ENCODE measurements at regions not wholly inside any gene's neighbourhood (a gene's known extent, or its start where the extent isn't known, plus 50 kb on each side); places are given as distances from the start of the nearest gene placed in this dataset.

DNA sequence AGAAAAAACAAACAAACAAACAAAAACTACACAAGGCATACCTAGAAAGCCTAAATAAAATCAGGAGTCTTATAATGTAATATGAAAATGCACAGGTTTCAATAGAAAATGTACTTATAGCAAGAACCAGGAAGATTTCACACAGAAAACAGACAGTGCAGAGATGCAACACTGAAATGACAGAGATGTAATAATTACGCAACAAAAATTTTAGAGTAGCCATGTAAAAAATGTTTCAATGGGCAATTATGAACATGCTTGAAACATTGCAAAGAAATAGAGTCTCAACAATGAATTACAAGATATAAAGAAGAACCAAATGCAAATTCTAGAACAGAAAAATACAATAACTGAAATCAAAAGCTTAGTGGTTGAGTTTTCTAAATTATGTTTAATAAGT lies 405.9 kb downstream of the PLK2 start:
- Histone ChIP-seq H3K27ac (ENCODE audit: low read depth, low read length) (no peak overlapping the region), H3K4me2 (ENCODE audit: low read length) (no peak overlapping the region), H4K20me1 (ENCODE audit: insufficient read depth, low read length) (no peaks in the 10 kb centered on the region), H3K79me2 (ENCODE audit: insufficient read depth, low read length) (no peaks in the 10 kb centered on the region), H3K27me3 (ENCODE audit: insufficient read depth, low read length) (no peaks in the 10 kb centered on the region), H3K9me3 (ENCODE audit: insufficient read depth, low read depth, low read length) (no peaks in the 10 kb centered on the region), H3K9ac (ENCODE audit: low read length) (no peak overlapping the region), H3K36me3 (ENCODE audit: insufficient read depth, low read length) (no peaks in the 10 kb centered on the region), H3K4me3 (ENCODE audit: insufficient read depth, low read depth, low read length) (no peak overlapping the region), H2AFZ (ENCODE audit: low read depth, low read length) (no peak overlapping the region), H3K4me1 (ENCODE audit: insufficient read depth, low read length) (no peaks in the 10 kb centered on the region)
- Mint-ChIP-seq H3K27ac (ENCODE audit: unreplicated experiment) (no peak overlapping the region), H3K36me3 (ENCODE audit: low read depth, unreplicated experiment) (no peaks in the 10 kb centered on the region), H3K9me3 (ENCODE audit: unreplicated experiment) (no peaks in the 10 kb centered on the region), H3K4me1 (ENCODE audit: low read depth, unreplicated experiment) (no peaks in the 10 kb centered on the region), H3K4me3 (ENCODE audit: unreplicated experiment) (no peak overlapping the region), H3K27me3 (ENCODE audit: low read depth, unreplicated experiment) (no peaks in the 10 kb centered on the region)
- no peak for DNase-seq (ENCODE audit: low read depth)
- TF ChIP-seq EZH2 (IDR thresholded peaks at IDR 0.05; ENCODE audit: insufficient read depth, low read length): no peak
- TF ChIP-seq, protein P1, sequence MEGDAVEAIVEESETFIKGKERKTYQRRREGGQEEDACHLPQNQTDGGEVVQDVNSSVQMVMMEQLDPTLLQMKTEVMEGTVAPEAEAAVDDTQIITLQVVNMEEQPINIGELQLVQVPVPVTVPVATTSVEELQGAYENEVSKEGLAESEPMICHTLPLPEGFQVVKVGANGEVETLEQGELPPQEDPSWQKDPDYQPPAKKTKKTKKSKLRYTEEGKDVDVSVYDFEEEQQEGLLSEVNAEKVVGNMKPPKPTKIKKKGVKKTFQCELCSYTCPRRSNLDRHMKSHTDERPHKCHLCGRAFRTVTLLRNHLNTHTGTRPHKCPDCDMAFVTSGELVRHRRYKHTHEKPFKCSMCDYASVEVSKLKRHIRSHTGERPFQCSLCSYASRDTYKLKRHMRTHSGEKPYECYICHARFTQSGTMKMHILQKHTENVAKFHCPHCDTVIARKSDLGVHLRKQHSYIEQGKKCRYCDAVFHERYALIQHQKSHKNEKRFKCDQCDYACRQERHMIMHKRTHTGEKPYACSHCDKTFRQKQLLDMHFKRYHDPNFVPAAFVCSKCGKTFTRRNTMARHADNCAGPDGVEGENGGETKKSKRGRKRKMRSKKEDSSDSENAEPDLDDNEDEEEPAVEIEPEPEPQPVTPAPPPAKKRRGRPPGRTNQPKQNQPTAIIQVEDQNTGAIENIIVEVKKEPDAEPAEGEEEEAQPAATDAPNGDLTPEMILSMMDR (IDR thresholded peaks at IDR 0.05; ENCODE audit: insufficient read depth, low read depth, low read length): no peak
- FAIRE-seq: no peak

DNA sequence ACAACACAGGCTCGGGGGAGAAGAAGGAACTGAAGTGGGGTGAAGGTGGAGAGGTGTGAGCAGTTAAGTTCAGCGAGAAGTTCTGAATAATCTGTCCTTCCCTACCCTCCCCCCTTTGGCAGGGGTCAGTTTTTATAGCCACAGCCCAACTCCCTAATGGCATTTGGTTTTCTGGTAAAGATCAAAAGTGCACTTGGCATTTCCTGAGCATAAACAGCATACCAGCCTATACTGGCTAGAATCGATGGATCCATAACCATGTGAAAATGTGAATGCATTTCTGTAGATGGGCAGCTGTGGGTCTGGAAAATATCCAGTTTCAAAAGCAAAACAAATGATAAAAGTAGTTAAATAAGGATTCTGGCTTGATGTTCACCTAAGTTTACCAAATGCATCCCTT lies 410.9 kb downstream of the PLK2 start:
- no peak for FAIRE-seq
- no peak for TF ChIP-seq EZH2 (IDR thresholded peaks at IDR 0.05; ENCODE audit: insufficient read depth, low read length)
- TF ChIP-seq, protein P1 (IDR thresholded peaks at IDR 0.05; ENCODE audit: insufficient read depth, low read depth, low read length): no peak
- no peaks in the 10 kb centered on the region for H3K79me2 ChIP-seq (ENCODE audit: insufficient read depth, low read length)

DNA sequence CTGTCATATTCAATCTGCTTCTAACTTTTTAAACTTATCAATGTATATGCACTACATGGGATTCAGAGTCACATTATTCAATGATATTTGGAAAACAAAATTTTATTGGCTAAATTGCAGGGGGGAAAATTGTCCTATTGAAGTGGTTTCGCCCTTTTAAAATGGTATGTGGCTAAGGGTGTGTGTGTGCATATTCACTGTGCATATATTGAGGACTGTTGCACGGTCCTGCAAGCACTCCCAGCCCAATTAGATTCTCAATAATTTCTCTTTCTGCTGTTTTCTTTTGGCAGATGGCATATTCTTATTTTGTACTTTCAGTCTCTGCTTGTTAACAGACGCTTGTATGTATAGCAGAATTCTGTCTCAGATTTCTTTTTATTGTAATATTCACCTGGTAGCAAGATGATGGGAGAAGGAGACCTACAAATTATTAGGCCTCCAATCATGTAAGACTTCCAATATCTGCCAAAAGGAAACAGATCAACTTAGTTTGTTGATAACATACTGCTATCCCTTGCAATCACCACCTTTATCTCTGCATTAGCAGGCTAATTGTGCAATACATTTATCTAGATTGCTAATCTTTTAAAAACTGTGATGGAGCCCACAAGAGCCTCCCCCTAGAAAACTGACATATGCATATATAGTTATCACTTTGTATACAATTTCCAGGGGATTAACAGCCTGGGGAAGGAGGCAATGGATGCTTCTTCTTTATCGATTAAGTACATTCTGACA lies 411.5 kb downstream of the PLK2 start:
- H3K27ac ChIP-seq (ENCODE audit: low read depth, low read length): no peak overlapping the region
- no peak overlapping the region for H2AFZ ChIP-seq (ENCODE audit: low read depth, low read length)
- Mint-ChIP-seq H3K36me3 (ENCODE audit: low read depth, unreplicated experiment) (no peaks in the 10 kb centered on the region), H3K27me3 (ENCODE audit: low read depth, unreplicated experiment) (no peaks in the 10 kb centered on the region), H3K4me3 (ENCODE audit: unreplicated experiment) (no peak overlapping the region), H3K9me3 (ENCODE audit: unreplicated experiment) (no peaks in the 10 kb centered on the region), H3K4me1 (ENCODE audit: low read depth, unreplicated experiment) (no peaks in the 10 kb centered on the region), H3K27ac (ENCODE audit: unreplicated experiment) (no peak overlapping the region)
- H3K27me3 ChIP-seq (ENCODE audit: insufficient read depth, low read length): no peaks in the 10 kb centered on the region
- H3K4me3 ChIP-seq (ENCODE audit: insufficient read depth, low read depth, low read length): no peak overlapping the region
- no peaks in the 10 kb centered on the region for H3K79me2 ChIP-seq (ENCODE audit: insufficient read depth, low read length)
- DNase-seq (ENCODE audit: low read depth) (no peak), FAIRE-seq (no peak)
- no peaks in the 10 kb centered on the region for H3K9me3 ChIP-seq (ENCODE audit: insufficient read depth, low read depth, low read length)
- TF ChIP-seq EZH2 (IDR thresholded peaks at IDR 0.05; ENCODE audit: insufficient read depth, low read length): no peak
- TF ChIP-seq, protein P1 (IDR thresholded peaks at IDR 0.05; ENCODE audit: insufficient read depth, low read depth, low read length): no peak
- H3K4me2 ChIP-seq (ENCODE audit: low read length): no peak overlapping the region
- H3K9ac ChIP-seq (ENCODE audit: low read length): no peak overlapping the region
- H4K20me1 ChIP-seq (ENCODE audit: insufficient read depth, low read length): no peaks in the 10 kb centered on the region
- H3K4me1 ChIP-seq (ENCODE audit: insufficient read depth, low read length): no peaks in the 10 kb centered on the region
- H3K36me3 ChIP-seq (ENCODE audit: insufficient read depth, low read length): no peaks in the 10 kb centered on the region

More for the DNA sequence above, 410.9 kb downstream of the PLK2 start:
- H3K27ac ChIP-seq (ENCODE audit: low read depth, low read length): no peak overlapping the region
- no peaks in the 10 kb centered on the region for H4K20me1 ChIP-seq (ENCODE audit: insufficient read depth, low read length)
- Mint-ChIP-seq H3K27me3 (ENCODE audit: low read depth, unreplicated experiment) (no peaks in the 10 kb centered on the region), H3K9me3 (ENCODE audit: unreplicated experiment) (no peaks in the 10 kb centered on the region), H3K36me3 (ENCODE audit: low read depth, unreplicated experiment) (no peaks in the 10 kb centered on the region), H3K4me1 (ENCODE audit: low read depth, unreplicated experiment) (no peaks in the 10 kb centered on the region), H3K27ac (ENCODE audit: unreplicated experiment) (no peak overlapping the region), H3K4me3 (ENCODE audit: unreplicated experiment) (no peak overlapping the region)
- H3K9me3 ChIP-seq (ENCODE audit: insufficient read depth, low read depth, low read length): no peaks in the 10 kb centered on the region
- DNase-seq (ENCODE audit: low read depth): no peak
- H2AFZ ChIP-seq (ENCODE audit: low read depth, low read length): no peak overlapping the region
- H3K27me3 ChIP-seq (ENCODE audit: insufficient read depth, low read length): no peaks in the 10 kb centered on the region
- no peak overlapping the region for H3K9ac ChIP-seq (ENCODE audit: low read length)
- H3K4me3 ChIP-seq (ENCODE audit: insufficient read depth, low read depth, low read length): no peak overlapping the region
- H3K4me2 ChIP-seq (ENCODE audit: low read length): no peak overlapping the region
- no peaks in the 10 kb centered on the region for H3K4me1 ChIP-seq (ENCODE audit: insufficient read depth, low read length)
- no peaks in the 10 kb centered on the region for H3K36me3 ChIP-seq (ENCODE audit: insufficient read depth, low read length)
